Hippocampal formation (tissue), 2 donors: ENCODE measurements at regions not wholly inside any gene's neighbourhood (a gene's known extent, or its start where the extent isn't known, plus 50 kb on each side); places are given as distances from the start of the nearest gene placed in this dataset.
"Not testable (repeated sequence)": the region's sequence is repeated elsewhere in the genome, so short reads cannot be mapped to it uniquely, and the experiment has no call there.

Experiments
- DNase-seq, 2 donors: peaks; one replicate each; lab custom pipeline; 2025; lab: John Stamatoyannopoulos, UW

GRCh38 chr2:56510610-56511009, 326.8 kb downstream of the CCDC85A start:
- DNase-seq = no peak

GRCh38 chr2:56515399-56515798, 331.6 kb downstream of the CCDC85A start:
- no peak for DNase-seq

- no peak for DNase-seq
Measured at GRCh38 chr2:56519806-56520205, 336.0 kb downstream of the CCDC85A start.

GRCh38 chr2:56522605-56523089, 338.9 kb downstream of the CCDC85A start:
- DNase-seq = no peak

- no peak for DNase-seq
Measured at GRCh38 chr2:56523816-56524215, 340.0 kb downstream of the CCDC85A start.

- no peak for DNase-seq
Measured at GRCh38 chr2:56531668-56532420, 348.1 kb downstream of the CCDC85A start.

- DNase-seq = no peak
Measured at GRCh38 chr2:56534321-56534720, 350.5 kb downstream of the CCDC85A start.

GRCh38 chr2:56537756-56538155, 354.0 kb downstream of the CCDC85A start:
- no peak for DNase-seq

GRCh38 chr2:56539618-56540017, 355.8 kb downstream of the CCDC85A start:
- no peak for DNase-seq

- no peak for DNase-seq
Measured at GRCh38 chr2:56540467-56540866, 356.7 kb downstream of the CCDC85A start.

GRCh38 chr2:56540916-56541315, 357.1 kb downstream of the CCDC85A start:
- no peak for DNase-seq

- DNase-seq = no peak
Measured at GRCh38 chr2:56542213-56542612, 358.4 kb downstream of the CCDC85A start.

GRCh38 chr2:56565143-56565542, 381.4 kb downstream of the CCDC85A start:
- no peak for DNase-seq

GRCh38 chr2:56571074-56571473, 387.3 kb downstream of the CCDC85A start:
- no peak for DNase-seq

GRCh38 chr2:56576001-56576400, 392.2 kb downstream of the CCDC85A start:
- DNase-seq = no peak

- no peak for DNase-seq
Measured at GRCh38 chr2:56580242-56580641, 396.5 kb downstream of the CCDC85A start.

- DNase-seq = no peak
Measured at GRCh38 chr2:56582570-56582969, 398.8 kb downstream of the CCDC85A start.

- DNase-seq = no peak
Measured at GRCh38 chr2:56583796-56584315, 400.1 kb downstream of the CCDC85A start.

GRCh38 chr2:56587456-56587855, 403.7 kb downstream of the CCDC85A start:
- no peak for DNase-seq

- DNase-seq = no peak
Measured at GRCh38 chr2:56589194-56589593, 405.4 kb downstream of the CCDC85A start.

GRCh38 chr2:56589835-56590234, 406.0 kb downstream of the CCDC85A start:
- DNase-seq = no peak

GRCh38 chr2:56590611-56591010, 406.8 kb downstream of the CCDC85A start:
- DNase-seq = no peak

GRCh38 chr2:56606086-56606485, 422.3 kb downstream of the CCDC85A start:
- not testable (repeated sequence) for DNase-seq

GRCh38 chr2:56613254-56613653, 429.5 kb downstream of the CCDC85A start:
- no peak for DNase-seq
